ENCODE measurements at regions not wholly inside any gene's neighbourhood (a gene's known extent, or its start where the extent isn't known, plus 50 kb on each side); places are given as distances from the start of the nearest gene placed in this dataset.

GRCh38 chr9:26559506-26559905 is 333.1 kb downstream of the CAAP1 start:
- ChIA-PET CTCF (no interaction called here), POLR2A (no interaction called here)
- H3K9me3 Mint-ChIP-seq, result peaks cover 10 to 16% (median 15%) of the 10 kb centered on the region in 3 donors
- H3K27ac Mint-ChIP-seq, result no peak overlapping the region
- no peak for ATAC-seq (replicated peaks in 1 of 4)
- Histone ChIP-seq H3K4me3 (ENCODE audit: control insufficient read depth in 1 of 2, extremely low read depth in 1 of 2, low read length in 1 of 2) (no peak overlapping the region), H3K4me1 (ENCODE audit: control insufficient read depth in 1 of 2, extremely low read depth in 1 of 2, insufficient read depth in 2 of 2, low read length in 2 of 2) (no peaks in the 10 kb centered on the region), H3K27me3 (replicated peaks in 1 of 2; ENCODE audit: control insufficient read depth in 2 of 2, extremely low read depth in 1 of 2, insufficient read depth in 2 of 2, low read length in 1 of 2) (no peaks in the 10 kb centered on the region), H3K27ac (ENCODE audit: low read length) (no peak overlapping the region), H3K36me3 (ENCODE audit: control insufficient read depth in 2 of 2, extremely low read depth in 1 of 2, insufficient read depth in 1 of 2, low read length in 1 of 2) (no peaks in the 10 kb centered on the region), H3K9me3 (no peaks in the 10 kb centered on the region)
- no peak overlapping the region for H3K4me3 Mint-ChIP-seq
- no peaks in the 10 kb centered on the region for H3K27me3 Mint-ChIP-seq
- H3K36me3 Mint-ChIP-seq, result no peaks in the 10 kb centered on the region
- no peak for DNase-seq
- no CpG with 5 or more reads among the region's 3 CpGs for WGBS (ENCODE audit: insufficient coverage)
- no peaks in the 10 kb centered on the region for H3K4me1 Mint-ChIP-seq

- H3K4me3 ChIP-seq (ENCODE audit: control insufficient read depth in 1 of 2, extremely low read depth in 1 of 2, low read length in 1 of 2), result no peak overlapping the region
- CTCF ChIA-PET, result no interaction called here
- Mint-ChIP-seq H3K36me3 (no peaks in the 10 kb centered on the region), H3K4me3 (no peak overlapping the region), H3K27ac (no peak overlapping the region), H3K27me3 (no peaks in the 10 kb centered on the region), H3K9me3 (peaks cover 12 to 22% (median 16%) of the 10 kb centered on the region in 3 donors), H3K4me1 (no peaks in the 10 kb centered on the region)
- H3K27me3 ChIP-seq (replicated peaks in 1 of 2; ENCODE audit: control insufficient read depth in 2 of 2, extremely low read depth in 1 of 2, insufficient read depth in 2 of 2, low read length in 1 of 2), result no peaks in the 10 kb centered on the region
- H3K9me3 ChIP-seq, result no peaks in the 10 kb centered on the region
- H3K27ac ChIP-seq (ENCODE audit: low read length), result no peak overlapping the region
- H3K36me3 ChIP-seq (ENCODE audit: control insufficient read depth in 2 of 2, extremely low read depth in 1 of 2, insufficient read depth in 1 of 2, low read length in 1 of 2), result no peaks in the 10 kb centered on the region
- POLR2A ChIA-PET, result no interaction called here
- no peak for DNase-seq
- no peaks in the 10 kb centered on the region for H3K4me1 ChIP-seq (ENCODE audit: control insufficient read depth in 1 of 2, extremely low read depth in 1 of 2, insufficient read depth in 2 of 2, low read length in 2 of 2)
- ATAC-seq (replicated peaks in 1 of 4), result no peak
These were observed 340.6 kb downstream of the CAAP1 start for GRCh38 chr9:26551971-26552370.

DNA sequence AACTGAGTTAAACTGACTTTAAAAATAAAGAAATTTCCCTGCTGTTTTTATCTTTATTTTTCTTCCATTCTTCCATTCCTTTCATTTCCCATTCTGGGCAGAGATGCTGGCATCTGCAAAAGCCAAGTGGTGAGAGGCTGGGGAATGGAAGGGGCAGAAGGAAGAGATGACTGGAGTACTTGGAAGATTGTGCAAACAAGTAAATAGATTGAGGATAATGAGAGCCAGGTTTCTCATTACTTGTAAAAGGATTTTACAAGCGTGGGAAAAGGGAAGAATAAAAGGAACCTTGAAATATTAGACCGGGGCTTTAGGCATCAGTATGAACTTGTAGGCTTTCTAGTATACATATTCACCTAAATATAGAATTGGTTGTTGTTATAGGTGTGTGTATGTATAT is 341.2 kb downstream of the CAAP1 start:
- Mint-ChIP-seq H3K4me3 (no peak overlapping the region), H3K36me3 (no peaks in the 10 kb centered on the region), H3K27me3 (no peaks in the 10 kb centered on the region), H3K4me1 (no peaks in the 10 kb centered on the region), H3K9me3 (peaks cover 10 to 18% (median 18%) of the 10 kb centered on the region in 3 donors), H3K27ac (no peak overlapping the region)
- DNase-seq (no peak), ATAC-seq (replicated peaks in 1 of 4) (no peak)
- H3K4me1 ChIP-seq (ENCODE audit: control insufficient read depth in 1 of 2, extremely low read depth in 1 of 2, insufficient read depth in 2 of 2, low read length in 2 of 2), result no peaks in the 10 kb centered on the region
- no peaks in the 10 kb centered on the region for H3K27me3 ChIP-seq (replicated peaks in 1 of 2; ENCODE audit: control insufficient read depth in 2 of 2, extremely low read depth in 1 of 2, insufficient read depth in 2 of 2, low read length in 1 of 2)
- H3K27ac ChIP-seq (ENCODE audit: low read length), result no peak overlapping the region
- ChIA-PET POLR2A (no interaction called here), CTCF (no interaction called here)
- no peaks in the 10 kb centered on the region for H3K36me3 ChIP-seq (ENCODE audit: control insufficient read depth in 2 of 2, extremely low read depth in 1 of 2, insufficient read depth in 1 of 2, low read length in 1 of 2)
- H3K9me3 ChIP-seq, result no peaks in the 10 kb centered on the region
- WGBS (ENCODE audit: insufficient coverage), result no CpG with 5 or more reads among the region's 2 CpGs
- H3K4me3 ChIP-seq (ENCODE audit: control insufficient read depth in 1 of 2, extremely low read depth in 1 of 2, low read length in 1 of 2), result no peak overlapping the region

DNA sequence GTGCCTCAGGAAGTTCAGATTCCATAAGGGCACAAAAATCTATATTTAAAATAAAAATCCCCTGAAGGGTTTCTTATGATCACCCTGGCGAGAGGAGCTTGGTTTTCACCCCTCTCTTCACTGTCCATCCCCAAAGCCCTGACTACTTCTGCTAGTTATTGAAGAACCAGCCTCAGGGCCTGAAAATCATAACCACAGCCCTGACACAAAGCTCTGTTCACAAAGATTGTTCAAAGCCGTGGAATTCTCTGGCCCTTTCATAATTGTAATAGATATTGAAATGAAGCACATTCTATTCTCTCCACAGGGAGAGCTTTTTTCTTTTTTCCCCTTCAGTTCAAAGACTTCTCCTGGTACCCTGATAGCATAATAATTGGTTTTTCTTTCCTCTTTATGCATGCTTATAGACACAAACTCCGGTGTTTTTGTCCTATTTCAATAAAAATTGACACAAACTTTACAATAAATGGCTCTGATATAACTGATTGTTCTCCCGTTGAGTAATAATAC is 343.8 kb downstream of the CAAP1 start:
- no peak overlapping the region for H3K4me3 Mint-ChIP-seq
- H3K27me3 ChIP-seq (replicated peaks in 1 of 2; ENCODE audit: control insufficient read depth in 2 of 2, extremely low read depth in 1 of 2, insufficient read depth in 2 of 2, low read length in 1 of 2), result no peaks in the 10 kb centered on the region
- H3K9me3 Mint-ChIP-seq, result peaks cover 9 to 23% (median 10%) of the 10 kb centered on the region in 3 donors
- DNase-seq (no peak), ATAC-seq (replicated peaks in 1 of 4) (no peak)
- no peaks in the 10 kb centered on the region for H3K4me1 Mint-ChIP-seq
- WGBS (ENCODE audit: insufficient coverage), result no CpG with 5 or more reads among the region's 4 CpGs
- H3K36me3 Mint-ChIP-seq, result no peaks in the 10 kb centered on the region
- no peak overlapping the region for H3K27ac Mint-ChIP-seq
- no peak overlapping the region for H3K4me3 ChIP-seq (ENCODE audit: control insufficient read depth in 1 of 2, extremely low read depth in 1 of 2, low read length in 1 of 2)
- no peaks in the 10 kb centered on the region for H3K27me3 Mint-ChIP-seq
- no peak overlapping the region for H3K27ac ChIP-seq (ENCODE audit: low read length)
- ChIA-PET POLR2A (no interaction called here), CTCF (no interaction called here)
- no peaks in the 10 kb centered on the region for H3K9me3 ChIP-seq
- H3K4me1 ChIP-seq (ENCODE audit: control insufficient read depth in 1 of 2, extremely low read depth in 1 of 2, insufficient read depth in 2 of 2, low read length in 2 of 2), result no peaks in the 10 kb centered on the region
- H3K36me3 ChIP-seq (ENCODE audit: control insufficient read depth in 2 of 2, extremely low read depth in 1 of 2, insufficient read depth in 1 of 2, low read length in 1 of 2), result no peaks in the 10 kb centered on the region

- H3K4me3 ChIP-seq (ENCODE audit: control insufficient read depth in 1 of 2, extremely low read depth in 1 of 2, low read length in 1 of 2), result no peak overlapping the region
- Mint-ChIP-seq H3K4me1 (no peaks in the 10 kb centered on the region), H3K4me3 (no peak overlapping the region), H3K27me3 (no peaks in the 10 kb centered on the region), H3K9me3 (peaks cover 5 to 33% (median 17%) of the 10 kb centered on the region in 3 donors), H3K36me3 (no peaks in the 10 kb centered on the region), H3K27ac (no peak overlapping the region)
- H3K27ac ChIP-seq (ENCODE audit: low read length), result no peak overlapping the region
- no peaks in the 10 kb centered on the region for H3K4me1 ChIP-seq (ENCODE audit: control insufficient read depth in 1 of 2, extremely low read depth in 1 of 2, insufficient read depth in 2 of 2, low read length in 2 of 2)
- H3K36me3 ChIP-seq (ENCODE audit: control insufficient read depth in 2 of 2, extremely low read depth in 1 of 2, insufficient read depth in 1 of 2, low read length in 1 of 2), result no peaks in the 10 kb centered on the region
- no peak for ATAC-seq (replicated peaks in 1 of 4)
- WGBS (ENCODE audit: insufficient coverage), result 85% methylated on average over 6 of the region's 6 CpGs
- no peaks in the 10 kb centered on the region for H3K27me3 ChIP-seq (replicated peaks in 1 of 2; ENCODE audit: control insufficient read depth in 2 of 2, extremely low read depth in 1 of 2, insufficient read depth in 2 of 2, low read length in 1 of 2)
- no peak for DNase-seq
- ChIA-PET POLR2A (no interaction called here), CTCF (no interaction called here)
- H3K9me3 ChIP-seq, result no peaks in the 10 kb centered on the region
These were observed 352.6 kb downstream of the CAAP1 start for GRCh38 chr9:26539867-26540493.

DNA sequence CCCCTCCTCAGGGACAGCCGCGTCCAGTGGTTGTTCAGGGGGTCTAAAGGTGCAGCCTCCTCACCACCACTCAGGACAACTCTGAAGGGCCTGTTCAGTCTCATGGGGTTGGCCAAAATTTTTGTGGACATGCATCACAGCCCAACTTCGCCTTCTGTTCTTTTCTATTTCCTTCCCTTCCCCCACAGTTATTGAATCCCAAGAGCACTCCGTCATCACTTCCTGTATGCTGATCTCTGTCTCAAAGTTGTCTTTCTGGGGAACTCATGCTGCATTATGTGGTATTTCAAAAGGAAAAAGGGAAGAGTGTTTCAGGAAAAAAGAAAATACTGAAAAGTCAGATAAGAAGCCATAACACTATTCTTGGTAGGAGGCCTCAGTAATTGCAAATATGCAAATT is 355.4 kb downstream of the CAAP1 start:
- WGBS (ENCODE audit: insufficient coverage), result 67% methylated on average over 3 of the region's 4 CpGs
- no peak overlapping the region for H3K4me3 ChIP-seq (ENCODE audit: control insufficient read depth in 1 of 2, extremely low read depth in 1 of 2, low read length in 1 of 2)
- no peaks in the 10 kb centered on the region for H3K27me3 ChIP-seq (replicated peaks in 1 of 2; ENCODE audit: control insufficient read depth in 2 of 2, extremely low read depth in 1 of 2, insufficient read depth in 2 of 2, low read length in 1 of 2)
- no peaks in the 10 kb centered on the region for H3K36me3 ChIP-seq (ENCODE audit: control insufficient read depth in 2 of 2, extremely low read depth in 1 of 2, insufficient read depth in 1 of 2, low read length in 1 of 2)
- H3K27ac ChIP-seq (ENCODE audit: low read length), result no peak overlapping the region
- H3K4me1 Mint-ChIP-seq, result no peaks in the 10 kb centered on the region
- POLR2A ChIA-PET, result no interaction called here
- no peaks in the 10 kb centered on the region for H3K36me3 Mint-ChIP-seq
- no peaks in the 10 kb centered on the region for H3K9me3 ChIP-seq
- no peaks in the 10 kb centered on the region for H3K27me3 Mint-ChIP-seq
- CTCF ChIA-PET, result no interaction called here
- H3K4me1 ChIP-seq (ENCODE audit: control insufficient read depth in 1 of 2, extremely low read depth in 1 of 2, insufficient read depth in 2 of 2, low read length in 2 of 2), result no peaks in the 10 kb centered on the region
- H3K27ac Mint-ChIP-seq, result no peak overlapping the region
- no peak overlapping the region for H3K4me3 Mint-ChIP-seq
- DNase-seq, result no peak
- H3K9me3 Mint-ChIP-seq, result peaks cover 3 to 16% (median 9%) of the 10 kb centered on the region in 3 donors
- ATAC-seq (replicated peaks in 1 of 4), result no peak

DNA sequence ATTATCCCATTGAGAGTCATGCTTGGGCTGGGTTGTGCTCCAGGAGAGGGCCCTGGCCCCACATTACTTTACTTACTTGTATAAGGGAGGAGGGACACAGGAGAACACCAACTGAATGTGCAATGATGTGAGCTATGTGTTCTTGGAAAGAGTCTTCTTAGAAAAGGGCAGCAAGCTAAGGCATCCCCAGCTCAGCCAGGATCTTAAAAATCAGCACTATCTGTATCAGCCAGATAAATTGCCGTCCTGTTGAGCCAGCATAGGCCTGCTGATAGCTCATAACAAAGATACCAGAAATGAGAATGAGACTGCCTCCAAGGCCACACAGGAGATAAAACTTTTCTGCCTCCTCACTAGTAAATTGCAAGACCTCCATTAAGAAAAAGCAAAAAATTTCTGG is 357.5 kb downstream of the CAAP1 start:
- no peaks in the 10 kb centered on the region for H3K4me1 Mint-ChIP-seq
- H3K27ac Mint-ChIP-seq, result no peak overlapping the region
- peaks cover 3 to 12% (median 9%) of the 10 kb centered on the region in 3 donors for H3K9me3 Mint-ChIP-seq
- no peak overlapping the region for H3K4me3 ChIP-seq (ENCODE audit: control insufficient read depth in 1 of 2, extremely low read depth in 1 of 2, low read length in 1 of 2)
- no peaks in the 10 kb centered on the region for H3K27me3 ChIP-seq (replicated peaks in 1 of 2; ENCODE audit: control insufficient read depth in 2 of 2, extremely low read depth in 1 of 2, insufficient read depth in 2 of 2, low read length in 1 of 2)
- no CpG with 5 or more reads among the region's 1 CpG for WGBS (ENCODE audit: insufficient coverage)
- H3K27me3 Mint-ChIP-seq, result no peaks in the 10 kb centered on the region
- no peak overlapping the region for H3K4me3 Mint-ChIP-seq
- H3K27ac ChIP-seq (ENCODE audit: low read length), result no peak overlapping the region
- no peaks in the 10 kb centered on the region for H3K9me3 ChIP-seq
- POLR2A ChIA-PET, result no interaction called here
- ATAC-seq (replicated peaks in 1 of 4) (no peak), DNase-seq (no peak)
- CTCF ChIA-PET, result no interaction called here
- no peaks in the 10 kb centered on the region for H3K4me1 ChIP-seq (ENCODE audit: control insufficient read depth in 1 of 2, extremely low read depth in 1 of 2, insufficient read depth in 2 of 2, low read length in 2 of 2)
- H3K36me3 ChIP-seq (ENCODE audit: control insufficient read depth in 2 of 2, extremely low read depth in 1 of 2, insufficient read depth in 1 of 2, low read length in 1 of 2), result no peaks in the 10 kb centered on the region
- H3K36me3 Mint-ChIP-seq, result no peaks in the 10 kb centered on the region
